HEK293 (cell line): ENCODE measurements at regions not wholly inside any gene's neighbourhood (a gene's known extent, or its start where the extent isn't known, plus 50 kb on each side); places are given as distances from the start of the nearest gene placed in this dataset.
"Not testable (repeated sequence)": the region's sequence is repeated elsewhere in the genome, so short reads cannot be mapped to it uniquely, and the experiment has no call there.

Experiments used
- CTCF ChIA-PET: fragments of 350-600 bp; formaldehyde crosslinking; extraction: SDS; loops from one replicate; lab custom pipeline; 2021; ENCODE audit warnings: antibody characterized with exemption; lab: Yijun Ruan, JAX
- POLR2A ChIA-PET: fragments of 300-600 bp; formaldehyde crosslinking; extraction: SDS; loops from one replicate; lab custom pipeline; 2020; ENCODE audit warnings: antibody characterized with exemption, inconsistent platforms; lab: Yijun Ruan, JAX
- H3K27ac ChIP-seq: fragments of 200-500 bp; sonication (Bioruptor generic); 2 replicates; pipeline ENCODE4 v1.5.1; 2014; ENCODE audit warnings: low read depth, low read length, control low read depth, inconsistent platforms; ENCODE audit errors: extremely low read depth
- H3K36me3 ChIP-seq, 2 experiments: fragments of 200-500 bp in 1 of 2; sonication (Bioruptor generic) in 1 of 2; 1 replicate in 1 of 2; 2 replicates in 1 of 2; pipeline ENCODE4 v1.5.1; 2014 to 2017; ENCODE audit warnings: inconsistent platforms in 2 of 2, low read length in 2 of 2; ENCODE audit not compliant: control insufficient read depth in 2 of 2, insufficient read depth in 1 of 2
- H3K4me1 ChIP-seq: fragments of 200-500 bp; sonication (Bioruptor generic); 2 replicates; pipeline ENCODE4 v1.5.1; 2014; ENCODE audit warnings: mild to moderate bottlenecking, low read length, inconsistent platforms; ENCODE audit not compliant: control insufficient read depth, insufficient read depth
- H3K4me3 ChIP-seq: 2 replicates; pipeline ENCODE4 v1.5.1; 2011; ENCODE audit warnings: low read depth, mild to moderate bottlenecking, control low read depth, low read length, moderate library complexity
- H3K9me3 ChIP-seq: fragments of 200-500 bp; sonication (Bioruptor generic); 2 replicates; pipeline ENCODE4 v1.5.1; 2014; ENCODE audit warnings: low read depth, low read length, inconsistent platforms; ENCODE audit not compliant: control insufficient read depth, insufficient read depth
- KLF16 ChIP-seq: fragments of 450-650 bp; formaldehyde crosslinking; IDR thresholded peaks from 2 replicates; pipeline ENCODE4 v1.5.1; 2017; ENCODE audit warnings: missing biosample characterization, missing genetic modification characterization
- OSR2 ChIP-seq: fragments of 450-650 bp; formaldehyde crosslinking; IDR thresholded peaks from 2 replicates; pipeline ENCODE4 v1.5.1; 2016; ENCODE audit warnings: missing biosample characterization, missing genetic modification characterization
- ZBTB17 ChIP-seq: fragments of 450-650 bp; formaldehyde crosslinking; IDR thresholded peaks from 2 replicates; pipeline ENCODE4 v1.5.1; 2016; ENCODE audit warnings: missing biosample characterization, missing genetic modification characterization
- ZBTB48 ChIP-seq: fragments of 450-650 bp; formaldehyde crosslinking; IDR thresholded peaks from 2 replicates; pipeline ENCODE4 v1.5.1; 2016; ENCODE audit warnings: missing biosample characterization, missing genetic modification characterization
- ZFHX2 ChIP-seq: fragments of 450-650 bp; formaldehyde crosslinking; conservative IDR thresholded peaks from 2 replicates; pipeline ENCODE4 v1.5.1; 2016; ENCODE audit warnings: missing biosample characterization, missing genetic modification characterization
- ZNF121 ChIP-seq: fragments of 450-650 bp; formaldehyde crosslinking; IDR thresholded peaks from 2 replicates; pipeline ENCODE4 v1.5.1; 2016; ENCODE audit warnings: missing biosample characterization, missing genetic modification characterization
- ZNF133 ChIP-seq: fragments of 450-650 bp; formaldehyde crosslinking; IDR thresholded peaks from 2 replicates; pipeline ENCODE4 v1.5.1; 2016; ENCODE audit warnings: missing biosample characterization, missing genetic modification characterization
- ZNF169 ChIP-seq: fragments of 450-650 bp; formaldehyde crosslinking; IDR thresholded peaks from 2 replicates; pipeline ENCODE4 v1.5.1; 2016; ENCODE audit warnings: missing biosample characterization, missing genetic modification characterization
- ZNF362 ChIP-seq: fragments of 450-650 bp; formaldehyde crosslinking; IDR thresholded peaks from 2 replicates; pipeline ENCODE4 v1.5.1; 2016; ENCODE audit warnings: missing biosample characterization, missing genetic modification characterization
- ZNF610 ChIP-seq: fragments of 450-650 bp; formaldehyde crosslinking; IDR thresholded peaks from 2 replicates; pipeline ENCODE4 v1.5.1; 2016; ENCODE audit warnings: missing biosample characterization, missing genetic modification characterization, borderline replicate concordance
- ZNF670 ChIP-seq: fragments of 450-650 bp; formaldehyde crosslinking; IDR thresholded peaks from 2 replicates; pipeline ENCODE4 v1.5.1; 2016; ENCODE audit warnings: missing biosample characterization, missing genetic modification characterization, low read depth
- ZNF837 ChIP-seq: fragments of 450-650 bp; formaldehyde crosslinking; IDR thresholded peaks from 2 replicates; pipeline ENCODE4 v1.5.1; 2016; ENCODE audit warnings: missing biosample characterization, missing genetic modification characterization
- ZSCAN16 ChIP-seq: fragments of 450-650 bp; formaldehyde crosslinking; IDR thresholded peaks from 2 replicates; pipeline ENCODE4 v1.5.1; 2016; ENCODE audit warnings: missing biosample characterization, missing genetic modification characterization
- TF ChIP-seq, protein P1 (sequence below): fragments of 450-650 bp; formaldehyde crosslinking; IDR thresholded peaks from 2 replicates; pipeline ENCODE4 v1.5.1; 2016; ENCODE audit warnings: missing biosample characterization, missing genetic modification characterization
- TF ChIP-seq, protein P2 (sequence below): fragments of 450-650 bp; formaldehyde crosslinking; IDR thresholded peaks from 2 replicates; pipeline ENCODE4 v1.5.1; 2016; ENCODE audit warnings: missing biosample characterization, missing genetic modification characterization

- ChIA-PET POLR2A (interaction anchor here (1.0 to 2.0 kb wide), 4 partner anchors 16 to 102 kb away, joined by 3 to 5 read pairs (median 3); partner anchors contain the start of gene CADM1), CTCF (no interaction called here)
- TF ChIP-seq, protein P1, sequence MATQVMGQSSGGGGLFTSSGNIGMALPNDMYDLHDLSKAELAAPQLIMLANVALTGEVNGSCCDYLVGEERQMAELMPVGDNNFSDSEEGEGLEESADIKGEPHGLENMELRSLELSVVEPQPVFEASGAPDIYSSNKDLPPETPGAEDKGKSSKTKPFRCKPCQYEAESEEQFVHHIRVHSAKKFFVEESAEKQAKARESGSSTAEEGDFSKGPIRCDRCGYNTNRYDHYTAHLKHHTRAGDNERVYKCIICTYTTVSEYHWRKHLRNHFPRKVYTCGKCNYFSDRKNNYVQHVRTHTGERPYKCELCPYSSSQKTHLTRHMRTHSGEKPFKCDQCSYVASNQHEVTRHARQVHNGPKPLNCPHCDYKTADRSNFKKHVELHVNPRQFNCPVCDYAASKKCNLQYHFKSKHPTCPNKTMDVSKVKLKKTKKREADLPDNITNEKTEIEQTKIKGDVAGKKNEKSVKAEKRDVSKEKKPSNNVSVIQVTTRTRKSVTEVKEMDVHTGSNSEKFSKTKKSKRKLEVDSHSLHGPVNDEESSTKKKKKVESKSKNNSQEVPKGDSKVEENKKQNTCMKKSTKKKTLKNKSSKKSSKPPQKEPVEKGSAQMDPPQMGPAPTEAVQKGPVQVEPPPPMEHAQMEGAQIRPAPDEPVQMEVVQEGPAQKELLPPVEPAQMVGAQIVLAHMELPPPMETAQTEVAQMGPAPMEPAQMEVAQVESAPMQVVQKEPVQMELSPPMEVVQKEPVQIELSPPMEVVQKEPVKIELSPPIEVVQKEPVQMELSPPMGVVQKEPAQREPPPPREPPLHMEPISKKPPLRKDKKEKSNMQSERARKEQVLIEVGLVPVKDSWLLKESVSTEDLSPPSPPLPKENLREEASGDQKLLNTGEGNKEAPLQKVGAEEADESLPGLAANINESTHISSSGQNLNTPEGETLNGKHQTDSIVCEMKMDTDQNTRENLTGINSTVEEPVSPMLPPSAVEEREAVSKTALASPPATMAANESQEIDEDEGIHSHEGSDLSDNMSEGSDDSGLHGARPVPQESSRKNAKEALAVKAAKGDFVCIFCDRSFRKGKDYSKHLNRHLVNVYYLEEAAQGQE: no peak
- no peak for TF ChIP-seq KLF16
- no peak for TF ChIP-seq ZNF837 (tag by site-specific recombination)
- 0 out of 2 replicates have a peak, but pooled peaks have one; percentile 15 for TF ChIP-seq ZFHX2 (tag by site-specific recombination)
- no peak for TF ChIP-seq ZNF133 (tag by site-specific recombination)
- TF ChIP-seq ZNF362: no peak
- no peak for TF ChIP-seq ZNF169 (tag by site-specific recombination)
- TF ChIP-seq ZNF121 (tag by site-specific recombination): no peak
- peak; percentile 57; the same call in 1 of the 2 replicates for TF ChIP-seq ZBTB48 (tag by site-specific recombination)
- H3K4me3 ChIP-seq: no peak overlapping the region
- no peaks in the 10 kb centered on the region for H3K36me3 ChIP-seq
- peaks cover 2% of the 10 kb centered on the region; the same call in 1 of the 2 replicates for H3K4me1 ChIP-seq
- H3K9me3 ChIP-seq: no peaks in the 10 kb centered on the region
- H3K27ac ChIP-seq: no peak overlapping the region
Observed at GRCh38 chr11:115606498-115607220, 102.4 kb upstream of the CADM1 start.

GRCh38 chr11:115605871-115606497, 101.8 kb upstream of the CADM1 start:
- H3K36me3 ChIP-seq: no peaks in the 10 kb centered on the region
- ChIA-PET CTCF (no interaction called here), POLR2A (interaction anchor here (1.0 to 1.1 kb wide), 3 partner anchors 17 to 102 kb away, joined by 3 read pairs; partner anchors contain the start of gene CADM1)
- no peak overlapping the region for H3K27ac ChIP-seq
- H3K9me3 ChIP-seq: no peaks in the 10 kb centered on the region
- TF ChIP-seq ZSCAN16 (tag by site-specific recombination) (no peak), ZNF610 (tag by site-specific recombination) (no peak), ZNF670 (no peak), ZBTB17 (tag by site-specific recombination) (0 out of 2 replicates have a peak, but pooled peaks have one; percentile 24)
- TF ChIP-seq, protein P2, sequence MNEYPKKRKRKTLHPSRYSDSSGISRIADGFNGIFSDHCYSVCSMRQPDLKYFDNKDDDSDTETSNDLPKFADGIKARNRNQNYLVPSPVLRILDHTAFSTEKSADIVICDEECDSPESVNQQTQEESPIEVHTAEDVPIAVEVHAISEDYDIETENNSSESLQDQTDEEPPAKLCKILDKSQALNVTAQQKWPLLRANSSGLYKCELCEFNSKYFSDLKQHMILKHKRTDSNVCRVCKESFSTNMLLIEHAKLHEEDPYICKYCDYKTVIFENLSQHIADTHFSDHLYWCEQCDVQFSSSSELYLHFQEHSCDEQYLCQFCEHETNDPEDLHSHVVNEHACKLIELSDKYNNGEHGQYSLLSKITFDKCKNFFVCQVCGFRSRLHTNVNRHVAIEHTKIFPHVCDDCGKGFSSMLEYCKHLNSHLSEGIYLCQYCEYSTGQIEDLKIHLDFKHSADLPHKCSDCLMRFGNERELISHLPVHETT (tag by site-specific recombination): no peak
- H3K4me1 ChIP-seq: peaks cover 2% of the 10 kb centered on the region; the same call in 1 of the 2 replicates
- H3K4me3 ChIP-seq: no peak overlapping the region

DNA sequence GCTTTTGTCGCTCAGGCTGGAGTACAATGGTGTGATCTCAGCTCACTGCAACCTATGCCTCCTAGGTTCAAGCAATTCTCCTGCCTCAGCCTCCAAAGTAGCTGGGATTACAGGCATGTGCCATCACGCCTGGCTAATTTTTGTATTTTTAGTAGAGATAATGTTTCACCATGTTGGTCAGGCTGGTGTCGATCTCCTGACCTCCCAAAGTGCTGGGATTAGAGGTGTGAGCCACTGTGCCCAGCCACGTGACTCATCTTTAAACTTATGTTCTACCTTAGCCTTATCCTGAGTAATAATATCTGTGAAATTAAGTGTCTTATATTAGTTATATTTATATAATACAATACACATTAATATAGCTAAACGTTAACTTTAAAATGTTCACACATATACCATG, 101.2 kb upstream of the CADM1 start:
- H3K27ac ChIP-seq, POLR2A ChIA-PET, H3K4me3 ChIP-seq, H3K9me3 ChIP-seq, H3K4me1 ChIP-seq, H3K36me3 ChIP-seq: not testable (repeated sequence)
- CTCF ChIA-PET: interaction anchor here (0.9 to 1.0 kb wide), 2 partner anchors 18 to 28 kb away, joined by 3 to 7 read pairs; no protein-coding TSS in a partner anchor
- peak; percentile 75 for TF ChIP-seq OSR2 (tag by site-specific recombination)
